IMR-90 (cell line): ENCODE measurements at regions not wholly inside any gene's neighbourhood (a gene's known extent, or its start where the extent isn't known, plus 50 kb on each side); places are given as distances from the start of the nearest gene placed in this dataset.

ENCODE experiments used
- ATAC-seq: fragments of 200-7000 bp; cut with Tn5 transposase; 2 replicates; pipeline ENCODE4 v1.9.1; 2020; ENCODE audit warnings: low read depth, mild to moderate bottlenecking, moderate library complexity
- BruUV-seq: library from RNA; stranded (reverse); fragments of 400-500 nt; replicated peaks from 2 replicates; lab custom pipeline; 2021; lab: Mats Ljungman, UMichigan
- CTCF ChIA-PET: fragments of 300-600 bp; formaldehyde crosslinking; extraction: SDS; loops from one replicate; lab custom pipeline; 2021; ENCODE audit warnings: antibody characterized with exemption; lab: Yijun Ruan, JAX
- POLR2A ChIA-PET: fragments of 300-600 bp; sonication (Branson Sonifier 250); formaldehyde crosslinking; loops from one replicate; lab custom pipeline; 2022; ENCODE audit warnings: antibody characterized with exemption; ENCODE audit not compliant: unreplicated experiment; lab: Charles Lee
- DNase-seq: peaks from one replicate; pipeline ENCODE4 v3.0.0; 2013
- H2AFZ ChIP-seq: replicated peaks from 2 replicates; pipeline ENCODE3; 2013; ENCODE audit warnings: low read length, mild to moderate bottlenecking; ENCODE audit not compliant: poor library complexity
- H2AK5ac ChIP-seq: 2 replicates; pipeline ENCODE4 v1.6.1; 2013; ENCODE audit warnings: low read depth, low read length, inconsistent platforms
- H2AK9ac ChIP-seq: replicated peaks from 2 replicates; pipeline ENCODE3; 2013; ENCODE audit warnings: mild to moderate bottlenecking, low read depth, low read length, moderate library complexity; ENCODE audit not compliant: poor library complexity
- H2BK120ac ChIP-seq: 2 replicates; pipeline ENCODE4 v1.6.1; 2013; ENCODE audit warnings: low read depth, low read length, inconsistent platforms
- H2BK15ac ChIP-seq: 3 replicates; pipeline ENCODE4 v1.6.1; 2013; ENCODE audit warnings: low read depth, low read length, inconsistent platforms
- H2BK20ac ChIP-seq: 2 replicates; pipeline ENCODE4 v1.6.1; 2013; ENCODE audit warnings: low read depth, mild to moderate bottlenecking, inconsistent platforms, low read length, moderate library complexity
- H2BK5ac ChIP-seq: 2 replicates; pipeline ENCODE4 v1.6.1; 2013; ENCODE audit warnings: mild to moderate bottlenecking, low read depth, low read length, inconsistent platforms; ENCODE audit not compliant: poor library complexity, severe bottlenecking
- H3K14ac ChIP-seq: replicated peaks from 2 replicates; pipeline ENCODE4 v1.6.1; 2013; ENCODE audit warnings: low read depth, low read length, inconsistent platforms
- H3K18ac ChIP-seq: 2 replicates; pipeline ENCODE4 v1.6.1; 2013; ENCODE audit warnings: low read depth, low read length, control low read depth
- H3K23ac ChIP-seq: 2 replicates; pipeline ENCODE4 v1.6.1; 2013; ENCODE audit warnings: low read depth, low read length, inconsistent platforms
- H3K27ac ChIP-seq: 2 replicates; pipeline ENCODE4 v1.5.1; 2013; ENCODE audit warnings: mild to moderate bottlenecking, control low read depth, low read length; ENCODE audit not compliant: insufficient read depth
- H3K27me3 ChIP-seq: 2 replicates; pipeline ENCODE4 v1.6.1; 2013; ENCODE audit warnings: low read length; ENCODE audit not compliant: control insufficient read depth, insufficient read depth
- H3K36me3 ChIP-seq: 2 replicates; pipeline ENCODE4 v1.6.1; 2013; ENCODE audit warnings: low read length, mixed read lengths; ENCODE audit not compliant: control insufficient read depth, insufficient read depth
- H3K4ac ChIP-seq: 2 replicates; pipeline ENCODE4 v1.6.1; 2013; ENCODE audit warnings: low read depth, low read length, inconsistent platforms
- H3K4me1 ChIP-seq: 2 replicates; pipeline ENCODE4 v1.6.1; 2013; ENCODE audit warnings: low read length, mixed read lengths; ENCODE audit not compliant: control insufficient read depth, insufficient read depth
- H3K4me2 ChIP-seq: 2 replicates; pipeline ENCODE4 v1.6.1; 2013; ENCODE audit warnings: low read depth, mild to moderate bottlenecking, control low read depth, low read length, moderate library complexity
- H3K4me3 ChIP-seq: 2 replicates; pipeline ENCODE4 v1.5.1; 2013; ENCODE audit warnings: low read depth, mild to moderate bottlenecking, control low read depth, low read length, moderate library complexity; ENCODE audit not compliant: insufficient read depth
- H3K56ac ChIP-seq: 2 replicates; pipeline ENCODE4 v1.6.1; 2013; ENCODE audit warnings: low read length, inconsistent platforms; ENCODE audit not compliant: insufficient read depth; ENCODE audit errors: extremely low read depth
- H3K79me1 ChIP-seq, 2 experiments: 2 replicates each; pipeline ENCODE4 v1.6.1; 2013; ENCODE audit warnings: low read length in 2 of 2, inconsistent platforms in 1 of 2, low read depth in 1 of 2
- H3K9ac ChIP-seq: 2 replicates; pipeline ENCODE4 v1.6.1; 2013; ENCODE audit warnings: low read depth, low read length, control low read depth
- H3K9me1 ChIP-seq: 2 replicates; pipeline ENCODE4 v1.6.1; 2013; ENCODE audit warnings: low read length, inconsistent platforms; ENCODE audit not compliant: insufficient read depth
- H3K9me3 ChIP-seq: 2 replicates; pipeline ENCODE4 v1.6.1; 2013; ENCODE audit warnings: low read length; ENCODE audit not compliant: control insufficient read depth, insufficient read depth
- H4K20me1 ChIP-seq: 2 replicates; pipeline ENCODE4 v1.6.1; 2013; ENCODE audit warnings: low read length, inconsistent platforms; ENCODE audit not compliant: insufficient read depth
- H4K5ac ChIP-seq: 2 replicates; pipeline ENCODE4 v1.6.1; 2013; ENCODE audit warnings: mild to moderate bottlenecking, low read depth, low read length, control low read depth
- H4K8ac ChIP-seq, 2 experiments: 2 replicates each; pipeline ENCODE4 v1.6.1; 2013; ENCODE audit warnings: low read depth in 2 of 2, low read length in 2 of 2, control low read depth in 1 of 2, inconsistent platforms in 1 of 2
- H4K91ac ChIP-seq: 2 replicates; pipeline ENCODE4 v1.6.1; 2013; ENCODE audit warnings: low read depth, low read length, inconsistent platforms; ENCODE audit not compliant: insufficient read depth
- BHLHE40 ChIP-seq: fragments of 150-350 bp; IDR thresholded peaks from 2 replicates; pipeline ENCODE4 v1.6.1; 2016; ENCODE audit warnings: mild to moderate bottlenecking, low read depth, low read length
- CEBPB ChIP-seq: IDR thresholded peaks from 2 replicates; pipeline ENCODE4 v1.6.1; 2012; ENCODE audit warnings: low read depth, low read length, improper control_type of control experiment
- CHD1 ChIP-seq: IDR thresholded peaks from 2 replicates; pipeline ENCODE4 v1.6.1; 2012; ENCODE audit warnings: low read depth, low read length, improper control_type of control experiment
- FOS ChIP-seq: fragments of 150-350 bp; IDR thresholded peaks from 2 replicates; pipeline ENCODE4 v1.6.1; 2016; ENCODE audit warnings: low read depth, low read length
- MAFK ChIP-seq: IDR thresholded peaks from 2 replicates; pipeline ENCODE4 v1.6.1; 2012; ENCODE audit warnings: low read depth, low read length, improper control_type of control experiment
- MAZ ChIP-seq: IDR thresholded peaks from 2 replicates; pipeline ENCODE4 v1.6.1; 2012; ENCODE audit warnings: low read depth, mild to moderate bottlenecking, low read length, improper control_type of control experiment, moderate library complexity, borderline replicate concordance
- MXI1 ChIP-seq: IDR thresholded peaks from 2 replicates; pipeline ENCODE4 v1.6.1; 2012; ENCODE audit warnings: low read depth, mild to moderate bottlenecking, low read length, moderate library complexity, borderline replicate concordance
- NFE2L2 ChIP-seq: fragments of 150-350 bp; IDR thresholded peaks from 2 replicates; pipeline ENCODE4 v1.6.1; 2016; ENCODE audit warnings: low read depth, mild to moderate bottlenecking, low read length
- POLR2A ChIP-seq: IDR thresholded peaks from 2 replicates; pipeline ENCODE4 v1.6.1; 2012; ENCODE audit warnings: mild to moderate bottlenecking, low read depth, low read length
- RAD21 ChIP-seq: IDR thresholded peaks from 2 replicates; pipeline ENCODE4 v1.6.1; 2012; ENCODE audit warnings: low read length, improper control_type of control experiment
- RCOR1 ChIP-seq: IDR thresholded peaks from 2 replicates; pipeline ENCODE4 v1.6.1; 2012; ENCODE audit warnings: mild to moderate bottlenecking, low read length, improper control_type of control experiment; ENCODE audit not compliant: insufficient replicate concordance
- RFX5 ChIP-seq: IDR thresholded peaks from 2 replicates; pipeline ENCODE4 v1.8.0; 2012; ENCODE audit warnings: low read depth, mild to moderate bottlenecking, low read length, moderate library complexity
- SMC3 ChIP-seq: fragments of 150-350 bp; IDR thresholded peaks from 2 replicates; pipeline ENCODE4 v1.6.1; 2016; ENCODE audit warnings: low read depth, mild to moderate bottlenecking, antibody characterized with exemption, low read length, moderate library complexity
- WGBS, 2 experiments: methylation state at CpG; one replicate each; pipeline versions ENCODE4 v1.1.5 to v1.1.7; 2013; ENCODE audit warnings: missing lambda C conversion rate in 2 of 2; ENCODE audit not compliant: insufficient read length in 1 of 2; ENCODE audit errors: extremely low coverage in 2 of 2; 5-methylcytosine and 5-hydroxymethylcytosine counted together
- dilution Hi-C: fragments of 300-500 bp; cut with HindIII; formaldehyde crosslinking; loops from one replicate; pipeline ENCODE4 v1.14.3; 2018; ENCODE audit warnings: low sequenced_read_pairs; ENCODE audit not compliant: unreplicated experiment
- in situ Hi-C: fragments of 300-500 bp; cut with MboI; formaldehyde crosslinking; loops from 3 replicates; pipeline ENCODE4 v1.14.3; 2019; ENCODE audit warnings: low sequenced_read_pairs, inconsistent platforms, mixed read lengths
- intact Hi-C: fragments of 100-400 bp; cut with micrococcal nuclease; formaldehyde crosslinking; loops from 2 replicates; pipeline ENCODE4 v1.10.0; 2022
- TF ChIP-seq, protein P1 (sequence below): fragments of 150-350 bp; IDR thresholded peaks from 2 replicates; pipeline ENCODE4 v1.6.1; 2017; ENCODE audit warnings: mild to moderate bottlenecking, antibody characterized with exemption, low read length, low read depth
- TF ChIP-seq, protein P2 (sequence below): fragments of 150-350 bp; IDR thresholded peaks from 2 replicates; pipeline ENCODE4 v1.6.1; 2016; ENCODE audit warnings: low read depth, mild to moderate bottlenecking, low read length, moderate library complexity, borderline replicate concordance
- TF ChIP-seq, protein P3 (sequence below): conservative IDR thresholded peaks from 2 replicates; pipeline ENCODE4 v1.5.1; 2012; ENCODE audit warnings: mild to moderate bottlenecking, low read depth, low read length, improper control_type of control experiment

DNA sequence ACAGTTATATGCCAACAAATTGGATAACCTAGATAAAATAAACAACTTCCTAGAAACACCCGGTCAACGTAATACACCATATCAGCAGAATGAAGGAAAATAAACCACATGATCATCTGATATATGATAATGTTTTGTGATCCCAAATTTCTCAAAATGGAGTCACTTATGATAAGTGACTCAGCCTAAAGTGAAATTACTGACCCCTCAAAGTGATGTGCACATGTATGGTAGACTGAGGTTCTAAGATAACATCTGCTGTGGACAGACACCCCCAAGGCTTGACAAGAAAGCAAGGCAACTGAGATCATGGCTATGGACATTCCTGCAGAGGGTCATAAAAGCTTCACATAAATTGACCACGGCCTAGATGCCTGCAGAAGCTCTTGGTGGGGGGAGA lies 105.1 kb upstream of the DCN start:
- Histone ChIP-seq H3K14ac (no peak overlapping the region), H3K9ac (no peak overlapping the region), H3K4me3 (no peak overlapping the region), H3K79me1 (no peaks in the 10 kb centered on the region), H2AFZ (no peak overlapping the region), H4K8ac (no peak overlapping the region), H2BK20ac (no peak overlapping the region), H3K36me3 (no peaks in the 10 kb centered on the region), H2AK9ac (no peak overlapping the region), H3K56ac (no peak overlapping the region), H4K91ac (no peak overlapping the region), H2BK5ac (no peak overlapping the region), H3K27ac (no peak overlapping the region), H3K4me1 (no peaks in the 10 kb centered on the region), H2BK120ac (no peak overlapping the region), H3K9me1 (no peaks in the 10 kb centered on the region), H3K18ac (no peak overlapping the region), H3K27me3 (no peaks in the 10 kb centered on the region), H3K4me2 (no peak overlapping the region), H2BK15ac (no peak overlapping the region), H3K4ac (peak overlapping the region; percentile 20; the same call in 1 of the 2 replicates), H3K23ac (no peak overlapping the region), H3K9me3 (no peaks in the 10 kb centered on the region), H2AK5ac (0 out of 2 replicates have a peak overlapping the region, but pooled peaks have one; percentile 24), H4K5ac (no peak overlapping the region), H4K20me1 (no peaks in the 10 kb centered on the region)
- ATAC-seq, result no peak
- WGBS, 2 experiments, result no CpG with 5 or more reads among the region's 3 CpGs
- no TSS peak for BruUV-seq
- in situ Hi-C loops (no loop called here), intact Hi-C loops (no loop called here), dilution Hi-C loops (no loop called here)
- TF ChIP-seq FOS (no peak), POLR2A (no peak), RFX5 (no peak), RAD21 (no peak), CEBPB (no peak), CHD1 (no peak), MAZ (no peak), BHLHE40 (no peak), MXI1 (no peak), MAFK (no peak), RCOR1 (no peak), SMC3 (no peak), NFE2L2 (no peak)
- TF ChIP-seq, protein P1, sequence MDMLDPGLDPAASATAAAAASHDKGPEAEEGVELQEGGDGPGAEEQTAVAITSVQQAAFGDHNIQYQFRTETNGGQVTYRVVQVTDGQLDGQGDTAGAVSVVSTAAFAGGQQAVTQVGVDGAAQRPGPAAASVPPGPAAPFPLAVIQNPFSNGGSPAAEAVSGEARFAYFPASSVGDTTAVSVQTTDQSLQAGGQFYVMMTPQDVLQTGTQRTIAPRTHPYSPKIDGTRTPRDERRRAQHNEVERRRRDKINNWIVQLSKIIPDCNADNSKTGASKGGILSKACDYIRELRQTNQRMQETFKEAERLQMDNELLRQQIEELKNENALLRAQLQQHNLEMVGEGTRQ, result no peak
- TF ChIP-seq, protein P2, sequence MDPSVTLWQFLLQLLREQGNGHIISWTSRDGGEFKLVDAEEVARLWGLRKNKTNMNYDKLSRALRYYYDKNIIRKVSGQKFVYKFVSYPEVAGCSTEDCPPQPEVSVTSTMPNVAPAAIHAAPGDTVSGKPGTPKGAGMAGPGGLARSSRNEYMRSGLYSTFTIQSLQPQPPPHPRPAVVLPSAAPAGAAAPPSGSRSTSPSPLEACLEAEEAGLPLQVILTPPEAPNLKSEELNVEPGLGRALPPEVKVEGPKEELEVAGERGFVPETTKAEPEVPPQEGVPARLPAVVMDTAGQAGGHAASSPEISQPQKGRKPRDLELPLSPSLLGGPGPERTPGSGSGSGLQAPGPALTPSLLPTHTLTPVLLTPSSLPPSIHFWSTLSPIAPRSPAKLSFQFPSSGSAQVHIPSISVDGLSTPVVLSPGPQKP, result no peak
- TF ChIP-seq, protein P3, sequence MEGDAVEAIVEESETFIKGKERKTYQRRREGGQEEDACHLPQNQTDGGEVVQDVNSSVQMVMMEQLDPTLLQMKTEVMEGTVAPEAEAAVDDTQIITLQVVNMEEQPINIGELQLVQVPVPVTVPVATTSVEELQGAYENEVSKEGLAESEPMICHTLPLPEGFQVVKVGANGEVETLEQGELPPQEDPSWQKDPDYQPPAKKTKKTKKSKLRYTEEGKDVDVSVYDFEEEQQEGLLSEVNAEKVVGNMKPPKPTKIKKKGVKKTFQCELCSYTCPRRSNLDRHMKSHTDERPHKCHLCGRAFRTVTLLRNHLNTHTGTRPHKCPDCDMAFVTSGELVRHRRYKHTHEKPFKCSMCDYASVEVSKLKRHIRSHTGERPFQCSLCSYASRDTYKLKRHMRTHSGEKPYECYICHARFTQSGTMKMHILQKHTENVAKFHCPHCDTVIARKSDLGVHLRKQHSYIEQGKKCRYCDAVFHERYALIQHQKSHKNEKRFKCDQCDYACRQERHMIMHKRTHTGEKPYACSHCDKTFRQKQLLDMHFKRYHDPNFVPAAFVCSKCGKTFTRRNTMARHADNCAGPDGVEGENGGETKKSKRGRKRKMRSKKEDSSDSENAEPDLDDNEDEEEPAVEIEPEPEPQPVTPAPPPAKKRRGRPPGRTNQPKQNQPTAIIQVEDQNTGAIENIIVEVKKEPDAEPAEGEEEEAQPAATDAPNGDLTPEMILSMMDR, result no peak
- ChIA-PET CTCF (no interaction called here), POLR2A (no interaction called here)
- no peak for DNase-seq
